ENCODE measurements at regions not wholly inside any gene's neighbourhood (a gene's known extent, or its start where the extent isn't known, plus 50 kb on each side); places are given as distances from the start of the nearest gene placed in this dataset.

GRCh38 chr10:60706146-60706545 is 72.1 kb upstream of the CDK1 start:
- peaks cover 22% of the 10 kb centered on the region for H3K4me1 ChIP-seq (ENCODE audit: control insufficient read depth, insufficient read depth, low read length)
- no peaks in the 10 kb centered on the region for H3K36me3 ChIP-seq (ENCODE audit: control insufficient read depth, insufficient read depth, low read length)
- DNase-seq: no peak
- no peaks in the 10 kb centered on the region for H3K9me3 ChIP-seq (ENCODE audit: control insufficient read depth, low read depth, low read length)
- no peak overlapping the region for H3K27ac ChIP-seq (ENCODE audit: low read length)
- H3K4me3 ChIP-seq (ENCODE audit: low read length): no peak overlapping the region
- H3K27me3 ChIP-seq (ENCODE audit: control insufficient read depth, insufficient read depth, low read length): no peaks in the 10 kb centered on the region
- no CpG with 5 or more reads among the region's 1 CpG for WGBS (ENCODE audit: insufficient coverage, low lambda C conversion rate)

GRCh38 chr10:60705376-60705775 is 72.9 kb upstream of the CDK1 start:
- Histone ChIP-seq H3K36me3 (ENCODE audit: control insufficient read depth, insufficient read depth, low read length) (no peaks in the 10 kb centered on the region), H3K27me3 (ENCODE audit: control insufficient read depth, insufficient read depth, low read length) (no peaks in the 10 kb centered on the region), H3K4me1 (ENCODE audit: control insufficient read depth, insufficient read depth, low read length) (peaks cover 22% of the 10 kb centered on the region), H3K4me3 (ENCODE audit: low read length) (no peak overlapping the region), H3K9me3 (ENCODE audit: control insufficient read depth, low read depth, low read length) (no peaks in the 10 kb centered on the region), H3K27ac (ENCODE audit: low read length) (peak overlapping the region; percentile 57)
- no CpG with 5 or more reads among the region's 1 CpG for WGBS (ENCODE audit: insufficient coverage, low lambda C conversion rate)
- DNase-seq: peak in 1 of 2 donors; percentile 55

- H3K4me3 ChIP-seq (ENCODE audit: low read length): no peak overlapping the region
- WGBS (ENCODE audit: insufficient coverage, low lambda C conversion rate): 27% methylated on average over 3 of the region's 3 CpGs
- H3K4me1 ChIP-seq (ENCODE audit: control insufficient read depth, insufficient read depth, low read length): peaks cover 22% of the 10 kb centered on the region
- H3K27me3 ChIP-seq (ENCODE audit: control insufficient read depth, insufficient read depth, low read length): no peaks in the 10 kb centered on the region
- no peaks in the 10 kb centered on the region for H3K9me3 ChIP-seq (ENCODE audit: control insufficient read depth, low read depth, low read length)
- peak overlapping the region; percentile 57 for H3K27ac ChIP-seq (ENCODE audit: low read length)
- peak; percentile 48 to 75 for DNase-seq
- H3K36me3 ChIP-seq (ENCODE audit: control insufficient read depth, insufficient read depth, low read length): no peaks in the 10 kb centered on the region
Measured at GRCh38 chr10:60704471-60704870, 73.8 kb upstream of the CDK1 start.

DNA sequence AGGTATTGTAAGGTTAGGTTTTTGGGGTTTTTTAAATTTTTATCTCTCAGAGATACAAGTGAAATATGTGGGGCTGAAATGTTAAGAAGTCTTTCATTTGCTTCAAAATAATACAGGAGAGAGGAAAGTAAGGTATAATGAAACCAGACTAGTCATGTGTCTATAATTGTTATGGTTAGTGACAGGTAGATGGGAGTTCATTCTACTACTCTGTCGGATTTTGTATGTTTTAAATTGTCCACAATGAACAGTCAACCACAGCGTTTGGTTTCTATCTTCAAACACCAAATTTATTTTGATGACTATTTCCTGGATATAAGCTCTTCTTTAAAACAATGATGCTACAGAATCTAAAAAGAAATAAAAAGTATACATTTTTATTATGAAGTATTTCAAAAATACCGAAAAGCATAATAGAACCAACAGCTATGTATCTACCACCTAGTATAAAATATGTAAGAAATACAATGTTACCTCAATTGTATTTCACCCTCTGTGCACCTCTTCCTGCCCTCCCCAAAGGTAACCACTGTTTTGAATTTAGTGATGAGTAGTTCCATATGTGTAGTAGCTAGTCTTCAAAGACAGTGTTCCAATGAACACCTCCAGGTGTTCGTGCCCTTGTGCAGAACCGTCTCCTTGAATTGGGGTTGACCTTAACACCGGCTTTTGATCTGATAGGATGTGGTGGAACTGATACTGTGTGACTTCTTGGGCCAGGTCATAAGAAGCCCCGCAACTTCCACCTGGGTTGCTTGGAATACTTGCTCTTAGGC is 74.8 kb upstream of the CDK1 start:
- no peaks in the 10 kb centered on the region for H3K9me3 ChIP-seq (ENCODE audit: control insufficient read depth, low read depth, low read length)
- H3K27me3 ChIP-seq (ENCODE audit: control insufficient read depth, insufficient read depth, low read length): no peaks in the 10 kb centered on the region
- peaks cover 22% of the 10 kb centered on the region for H3K4me1 ChIP-seq (ENCODE audit: control insufficient read depth, insufficient read depth, low read length)
- no peak overlapping the region for H3K4me3 ChIP-seq (ENCODE audit: low read length)
- peak overlapping the region; percentile 27 for H3K27ac ChIP-seq (ENCODE audit: low read length)
- no peak for DNase-seq
- H3K36me3 ChIP-seq (ENCODE audit: control insufficient read depth, insufficient read depth, low read length): no peaks in the 10 kb centered on the region
- 93% methylated on average over 2 of the region's 7 CpGs for WGBS (ENCODE audit: insufficient coverage, low lambda C conversion rate)

- Histone ChIP-seq H3K27me3 (ENCODE audit: control insufficient read depth, insufficient read depth, low read length) (no peaks in the 10 kb centered on the region), H3K36me3 (ENCODE audit: control insufficient read depth, insufficient read depth, low read length) (no peaks in the 10 kb centered on the region), H3K27ac (ENCODE audit: low read length) (no peak overlapping the region), H3K4me3 (ENCODE audit: low read length) (no peak overlapping the region), H3K9me3 (ENCODE audit: control insufficient read depth, low read depth, low read length) (no peaks in the 10 kb centered on the region), H3K4me1 (ENCODE audit: control insufficient read depth, insufficient read depth, low read length) (no peaks in the 10 kb centered on the region)
- no peak for DNase-seq
Measured at GRCh38 chr10:60687679-60688078, 90.6 kb upstream of the CDK1 start.

DNA sequence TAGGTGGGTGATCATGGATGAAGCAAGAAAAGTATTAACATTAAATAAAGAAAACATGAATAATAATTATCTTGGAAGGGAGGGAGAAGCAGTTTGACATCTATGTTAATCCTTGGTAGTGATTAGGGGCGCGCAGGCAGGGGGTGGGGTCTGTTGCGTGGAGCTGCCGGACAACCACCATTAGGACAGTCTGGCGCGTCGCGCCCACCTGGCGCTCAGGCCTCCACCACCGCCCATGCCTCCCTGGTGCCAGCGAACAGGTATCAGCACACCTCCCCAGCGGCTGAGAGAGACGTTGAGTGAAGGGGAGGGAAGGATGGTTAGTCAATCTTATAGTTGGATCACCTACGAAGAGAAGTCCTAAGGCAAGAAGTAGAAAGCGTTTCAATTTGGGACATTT is 94.2 kb upstream of the CDK1 start:
- Histone ChIP-seq H3K27me3 (ENCODE audit: control insufficient read depth, insufficient read depth, low read length) (no peaks in the 10 kb centered on the region), H3K9me3 (ENCODE audit: control insufficient read depth, low read depth, low read length) (no peaks in the 10 kb centered on the region), H3K36me3 (ENCODE audit: control insufficient read depth, insufficient read depth, low read length) (no peaks in the 10 kb centered on the region), H3K4me1 (ENCODE audit: control insufficient read depth, insufficient read depth, low read length) (no peaks in the 10 kb centered on the region), H3K4me3 (ENCODE audit: low read length) (no peak overlapping the region), H3K27ac (ENCODE audit: low read length) (no peak overlapping the region)
- DNase-seq: no peak
- WGBS (ENCODE audit: insufficient coverage, low lambda C conversion rate): no CpG with 5 or more reads among the region's 15 CpGs

DNA sequence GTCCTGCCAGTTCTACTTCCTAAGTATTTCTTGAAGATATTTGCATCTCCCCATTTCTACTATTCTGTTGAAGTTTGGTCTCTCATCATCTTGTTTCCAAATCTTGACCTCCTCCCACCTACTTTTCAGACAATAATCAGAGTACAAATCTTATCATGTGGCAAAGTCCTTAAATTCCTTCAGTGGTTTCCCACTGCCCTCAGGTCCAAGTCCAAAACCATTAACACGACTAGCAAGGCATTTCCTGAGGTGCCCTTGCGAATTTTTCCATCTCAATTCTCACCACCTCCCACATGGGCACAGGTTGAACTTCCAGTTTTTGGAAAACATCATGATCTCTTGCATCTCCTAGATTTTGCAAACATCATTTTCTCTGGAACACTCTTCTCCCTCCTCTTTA is 97.2 kb upstream of the CDK1 start:
- Histone ChIP-seq H3K4me3 (ENCODE audit: low read length) (no peak overlapping the region), H3K9me3 (ENCODE audit: control insufficient read depth, low read depth, low read length) (no peaks in the 10 kb centered on the region), H3K36me3 (ENCODE audit: control insufficient read depth, insufficient read depth, low read length) (no peaks in the 10 kb centered on the region), H3K27me3 (ENCODE audit: control insufficient read depth, insufficient read depth, low read length) (no peaks in the 10 kb centered on the region), H3K4me1 (ENCODE audit: control insufficient read depth, insufficient read depth, low read length) (no peaks in the 10 kb centered on the region), H3K27ac (ENCODE audit: low read length) (no peak overlapping the region)
- no CpG with 5 or more reads among the region's 2 CpGs for WGBS (ENCODE audit: insufficient coverage, low lambda C conversion rate)
- no peak for DNase-seq

GRCh38 chr10:60679388-60679990 is 98.8 kb upstream of the CDK1 start:
- no peak for DNase-seq
- H3K27ac ChIP-seq (ENCODE audit: low read length): no peak overlapping the region

DNA sequence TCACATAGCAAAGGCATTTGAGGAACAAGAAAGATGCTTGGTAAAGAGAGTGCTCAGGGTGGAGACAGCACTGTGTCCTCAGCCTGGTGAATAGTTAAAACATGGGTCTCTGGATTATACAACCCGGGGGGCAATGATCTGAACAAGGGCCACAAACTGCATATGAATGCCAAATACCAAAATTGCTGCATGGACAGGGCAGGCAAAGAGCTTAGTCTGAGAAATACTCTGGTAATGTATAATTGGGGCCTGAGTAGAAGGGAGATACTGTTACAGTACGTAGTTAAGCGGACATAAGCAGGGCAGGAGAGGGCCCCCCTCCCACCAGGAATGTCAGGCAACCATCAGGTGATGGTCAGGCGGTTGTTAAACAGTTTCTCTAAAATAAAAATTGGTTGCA is 99.3 kb upstream of the CDK1 start:
- Histone ChIP-seq H3K4me3 (ENCODE audit: low read length) (no peak overlapping the region), H3K36me3 (ENCODE audit: control insufficient read depth, insufficient read depth, low read length) (no peaks in the 10 kb centered on the region), H3K27ac (ENCODE audit: low read length) (no peak overlapping the region), H3K4me1 (ENCODE audit: control insufficient read depth, insufficient read depth, low read length) (no peaks in the 10 kb centered on the region), H3K9me3 (ENCODE audit: control insufficient read depth, low read depth, low read length) (no peaks in the 10 kb centered on the region), H3K27me3 (ENCODE audit: control insufficient read depth, insufficient read depth, low read length) (no peaks in the 10 kb centered on the region)
- no peak for DNase-seq
- no CpG with 5 or more reads among the region's 4 CpGs for WGBS (ENCODE audit: insufficient coverage, low lambda C conversion rate)

More at GRCh38 chr10:60679388-60679990, 98.8 kb upstream of the CDK1 start:
- no peaks in the 10 kb centered on the region for H3K9me3 ChIP-seq (ENCODE audit: control insufficient read depth, low read depth, low read length)
- H3K36me3 ChIP-seq (ENCODE audit: control insufficient read depth, insufficient read depth, low read length): no peaks in the 10 kb centered on the region
- no peak overlapping the region for H3K4me3 ChIP-seq (ENCODE audit: low read length)
- H3K4me1 ChIP-seq (ENCODE audit: control insufficient read depth, insufficient read depth, low read length): no peaks in the 10 kb centered on the region
- H3K27me3 ChIP-seq (ENCODE audit: control insufficient read depth, insufficient read depth, low read length): no peaks in the 10 kb centered on the region
- 90% methylated on average over 2 of the region's 10 CpGs for WGBS (ENCODE audit: insufficient coverage, low lambda C conversion rate)

- Histone ChIP-seq H3K27ac (ENCODE audit: low read length) (no peak overlapping the region), H3K36me3 (ENCODE audit: control insufficient read depth, insufficient read depth, low read length) (no peaks in the 10 kb centered on the region), H3K9me3 (ENCODE audit: control insufficient read depth, low read depth, low read length) (no peaks in the 10 kb centered on the region), H3K4me1 (ENCODE audit: control insufficient read depth, insufficient read depth, low read length) (no peaks in the 10 kb centered on the region), H3K4me3 (ENCODE audit: low read length) (no peak overlapping the region), H3K27me3 (ENCODE audit: control insufficient read depth, insufficient read depth, low read length) (no peaks in the 10 kb centered on the region)
- WGBS (ENCODE audit: insufficient coverage, low lambda C conversion rate): no CpG with 5 or more reads among the region's 4 CpGs
- no peak for DNase-seq
Measured at GRCh38 chr10:60677531-60678129, 100.6 kb upstream of the CDK1 start.

- no peak overlapping the region for H3K27ac ChIP-seq (ENCODE audit: low read length)
- no peak for DNase-seq
- H3K36me3 ChIP-seq (ENCODE audit: control insufficient read depth, insufficient read depth, low read length): no peaks in the 10 kb centered on the region
- H3K9me3 ChIP-seq (ENCODE audit: control insufficient read depth, low read depth, low read length): no peaks in the 10 kb centered on the region
- H3K4me3 ChIP-seq (ENCODE audit: low read length): no peak overlapping the region
- H3K4me1 ChIP-seq (ENCODE audit: control insufficient read depth, insufficient read depth, low read length): no peaks in the 10 kb centered on the region
- H3K27me3 ChIP-seq (ENCODE audit: control insufficient read depth, insufficient read depth, low read length): no peaks in the 10 kb centered on the region
Measured at GRCh38 chr10:60675236-60675635, 103.0 kb upstream of the CDK1 start.
